NCI-H2171 (cell line): ENCODE measurements at regions not wholly inside any gene's neighbourhood (a gene's known extent, or its start where the extent isn't known, plus 50 kb on each side); places are given as distances from the start of the nearest gene placed in this dataset.
A peak's percentile ranks its signal among the peaks of the same experiment; 100 is the strongest.

Source experiments
- DNase-seq: peaks from one replicate; lab custom pipeline; 2025; lab: John Stamatoyannopoulos, UW

DNA sequence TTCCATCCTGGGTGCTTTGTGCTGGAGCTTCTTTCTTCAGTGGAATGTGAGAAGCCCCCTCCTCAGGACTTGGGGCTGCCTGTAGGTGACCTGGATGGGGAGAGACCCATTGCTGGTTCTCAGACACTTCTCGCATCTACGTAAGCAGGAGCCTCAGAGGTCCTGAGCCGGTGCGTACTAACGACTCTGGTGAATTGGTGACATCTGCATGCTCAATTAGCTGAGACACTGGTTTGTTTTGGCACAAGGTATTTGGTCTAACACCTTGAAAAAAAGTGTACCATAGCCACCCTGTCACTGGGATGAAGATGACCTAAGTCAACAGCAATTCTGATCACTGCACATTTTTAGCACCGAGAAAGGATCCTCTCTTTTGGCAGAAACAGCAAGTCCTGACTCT is 57.7 kb downstream of the LRRC30 start:
- DNase-seq: no peak

DNA sequence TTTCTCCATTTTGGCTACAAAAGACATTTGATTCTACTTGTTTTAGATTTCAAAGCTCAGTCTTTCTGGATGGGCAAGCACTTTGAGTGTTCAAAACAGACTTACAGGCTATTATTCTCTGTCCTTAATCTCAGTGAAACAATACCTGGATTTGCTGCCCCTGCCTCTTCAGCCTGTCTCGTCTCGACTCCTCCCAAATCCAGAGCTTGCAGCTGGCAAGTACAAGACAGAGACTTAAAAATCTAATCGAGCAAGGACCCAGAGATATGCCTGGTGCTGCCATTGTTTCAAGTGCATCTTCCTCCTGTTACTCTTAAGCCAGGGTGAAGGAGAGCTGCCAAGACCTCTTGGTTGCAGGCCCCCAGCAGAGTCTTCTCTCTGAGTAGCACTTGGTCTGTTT is 59.2 kb downstream of the LRRC30 start:
- no peak for DNase-seq

GRCh38 chr18:7291046-7291445 is 60.2 kb downstream of the LRRC30 start:
- no peak for DNase-seq

DNA sequence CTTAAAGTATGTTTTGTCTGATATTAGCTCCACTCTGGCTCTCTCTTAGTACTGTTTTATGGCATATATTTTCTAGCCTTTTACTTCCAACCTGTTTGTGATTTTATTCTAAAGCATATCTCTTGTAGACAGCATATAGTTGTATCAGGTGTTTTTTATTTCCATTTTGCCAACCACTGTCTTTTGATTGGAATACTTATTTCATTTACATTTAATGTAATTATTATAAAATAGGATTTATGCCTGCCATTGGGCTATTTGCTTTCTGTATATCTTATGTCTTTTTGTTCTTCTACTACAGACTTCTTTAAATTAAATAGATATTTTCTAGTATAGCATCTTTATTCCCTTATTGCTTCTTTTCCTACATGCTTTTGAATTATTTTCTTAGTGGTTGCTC is 67.3 kb downstream of the LRRC30 start:
- DNase-seq: no peak

DNA sequence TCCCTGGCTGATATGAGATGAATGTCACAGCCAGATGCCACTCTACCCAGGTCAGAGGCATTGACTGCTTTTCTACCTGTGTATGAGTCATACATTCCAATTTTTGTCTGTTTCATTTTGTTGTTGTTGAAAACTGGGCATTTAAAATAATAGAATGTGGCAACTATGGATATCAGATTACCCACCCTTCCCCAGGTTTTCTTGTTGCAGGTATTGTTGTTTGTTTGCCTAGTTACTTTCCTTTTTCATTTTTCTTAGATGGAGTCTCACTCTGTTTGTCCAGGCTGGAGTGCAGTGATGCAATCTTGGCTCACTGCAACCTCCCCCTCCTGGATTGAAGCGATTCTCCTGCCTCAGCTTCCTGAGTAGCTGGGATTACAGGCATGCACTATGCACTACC is 70.2 kb downstream of the LRRC30 start:
- DNase-seq: no peak

DNA sequence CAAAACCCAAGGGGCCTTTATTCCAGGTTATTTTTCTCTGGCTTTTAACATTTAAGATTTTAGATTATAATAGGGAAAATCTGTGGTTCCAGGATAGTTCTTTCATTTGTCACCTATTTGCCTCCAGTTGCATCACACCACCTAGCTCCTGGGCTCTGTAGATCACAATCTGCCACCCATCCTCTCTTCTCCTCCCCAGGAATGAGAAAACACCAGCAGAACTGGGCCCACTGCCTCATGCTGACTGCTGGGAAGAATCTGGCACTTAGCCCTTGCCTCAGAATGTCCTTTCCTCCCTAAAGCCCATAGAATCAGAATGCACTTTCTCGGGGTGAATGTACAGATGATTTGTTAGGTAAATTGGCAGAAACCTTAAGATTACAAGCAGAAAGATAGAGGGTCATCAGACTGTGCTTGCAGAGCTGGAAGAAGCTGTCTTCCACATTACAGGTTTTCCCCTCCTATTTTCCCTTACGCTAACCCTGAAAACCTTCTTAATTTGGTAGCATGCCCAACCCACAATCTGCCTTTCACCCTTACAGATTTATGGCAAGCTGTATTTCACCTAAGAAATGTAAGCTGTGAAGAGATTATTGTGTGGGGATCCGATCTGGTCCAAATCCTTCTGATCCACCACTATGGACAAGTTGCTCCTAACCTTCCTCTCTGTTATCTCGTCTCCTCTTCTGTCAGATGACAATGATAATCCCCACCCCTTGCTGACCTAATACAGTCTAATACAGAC is 72.6 kb downstream of the LRRC30 start:
- DNase-seq: no peak

DNA sequence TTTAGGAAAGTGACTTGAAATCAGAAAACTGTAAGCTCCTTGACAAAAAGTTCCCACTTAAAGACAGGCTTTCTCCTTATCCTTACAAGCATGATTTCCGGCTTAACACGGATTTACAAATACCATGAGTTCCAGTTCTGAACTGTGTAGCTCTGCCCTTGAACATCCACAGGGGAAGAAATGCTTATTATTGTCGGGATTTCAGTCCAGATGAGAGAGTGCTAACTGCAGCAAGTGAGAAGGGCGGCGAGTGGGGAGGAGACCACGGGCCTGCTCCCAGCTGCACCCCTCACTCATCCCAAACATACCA is 73.1 kb downstream of the LRRC30 start:
- no peak for DNase-seq

GRCh38 chr18:7305416-7305815 is 74.5 kb downstream of the LRRC30 start:
- no peak for DNase-seq

- no peak for DNase-seq
Observed at GRCh38 chr18:7307030-7307429, 76.1 kb downstream of the LRRC30 start.

DNA sequence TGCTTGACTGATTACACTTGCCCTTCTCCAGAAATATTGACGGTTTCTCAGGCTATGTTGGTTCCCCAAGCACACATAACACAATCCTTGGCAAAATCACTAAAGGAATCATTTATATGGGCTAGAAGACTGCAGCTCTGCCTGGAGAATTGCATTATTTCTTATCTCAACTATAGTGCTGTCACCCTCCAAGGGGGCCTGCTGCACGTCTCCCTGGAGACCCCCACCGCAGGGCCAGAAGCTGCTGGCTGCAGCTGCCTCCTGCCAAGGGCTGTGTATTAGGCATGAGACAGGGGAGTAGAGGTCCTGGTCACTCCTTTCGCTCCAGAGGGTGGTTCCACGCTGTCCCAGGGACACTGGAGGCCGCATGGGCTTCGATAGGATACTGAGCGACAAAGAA is 76.6 kb downstream of the LRRC30 start:
- DNase-seq: no peak

DNA sequence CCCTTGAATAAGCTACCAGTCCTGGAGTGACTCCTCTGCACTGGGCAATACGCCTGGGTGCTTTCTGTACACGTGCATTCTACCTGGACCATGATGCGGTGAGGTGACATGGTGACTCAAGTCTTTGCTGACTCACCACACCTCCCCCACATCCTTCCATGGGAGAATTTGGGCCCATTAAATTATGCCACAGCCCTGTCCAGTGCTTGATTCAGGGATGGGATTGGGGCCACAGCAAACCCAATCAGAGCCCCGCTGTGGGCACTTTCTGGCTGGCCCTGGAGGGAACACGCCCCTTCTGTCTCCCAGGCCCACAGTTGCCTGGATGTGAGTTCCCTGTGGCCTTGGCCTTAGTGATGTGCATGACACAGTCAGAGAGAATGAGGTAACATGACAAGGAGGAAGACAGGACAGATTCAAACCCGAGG is 86.9 kb downstream of the LRRC30 start:
- DNase-seq: no peak

GRCh38 chr18:7319161-7319560 is 88.3 kb downstream of the LRRC30 start:
- DNase-seq: no peak

- DNase-seq: no peak
Observed at GRCh38 chr18:7321831-7322230, 90.9 kb downstream of the LRRC30 start.

DNA sequence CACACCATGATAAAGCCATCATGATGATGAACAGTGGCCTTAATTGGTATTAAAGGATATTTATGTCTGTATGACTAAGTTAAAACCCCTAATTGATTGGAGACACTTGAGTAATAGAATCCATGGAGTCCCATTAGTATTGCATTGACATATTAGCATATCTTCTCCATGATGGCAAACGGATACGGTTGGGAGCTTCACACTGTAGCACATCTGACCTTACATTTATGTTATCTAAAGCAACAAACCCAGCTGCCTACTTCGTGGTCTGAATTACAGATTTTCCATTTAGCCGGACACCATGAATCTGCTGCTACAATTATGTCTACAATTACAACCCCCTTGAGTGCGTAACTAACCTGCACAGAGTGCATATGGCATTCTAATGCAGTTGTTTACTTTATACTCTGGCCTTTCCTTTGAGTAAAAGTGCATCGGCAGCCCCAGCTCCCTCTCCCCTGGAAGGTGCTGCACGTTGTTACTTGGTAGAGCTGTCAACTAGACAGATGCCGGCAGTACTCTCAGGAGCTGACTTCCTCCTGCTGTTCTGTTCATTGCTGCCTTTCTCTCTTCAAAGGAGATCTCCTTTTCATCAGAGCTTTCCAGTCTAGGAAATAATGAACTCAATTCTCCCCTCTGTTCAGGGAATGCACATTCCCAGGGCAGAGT is 92.1 kb downstream of the LRRC30 start:
- DNase-seq: peak; percentile 20

DNA sequence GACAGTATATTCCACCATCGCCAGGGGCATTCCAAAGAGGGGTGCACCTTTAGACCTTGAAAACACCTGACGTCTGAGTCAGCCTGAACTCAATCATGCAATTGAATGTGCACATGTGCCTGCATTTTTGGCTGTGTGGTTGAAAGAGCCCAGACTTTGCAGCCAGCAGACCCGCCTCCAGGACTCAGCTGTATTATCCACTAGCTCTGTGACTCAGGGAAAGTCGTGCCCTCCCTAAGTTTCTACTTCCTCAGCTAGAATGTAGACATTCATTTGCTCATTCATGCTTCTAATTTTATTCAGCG is 94.2 kb downstream of the LRRC30 start:
- no peak for DNase-seq

DNA sequence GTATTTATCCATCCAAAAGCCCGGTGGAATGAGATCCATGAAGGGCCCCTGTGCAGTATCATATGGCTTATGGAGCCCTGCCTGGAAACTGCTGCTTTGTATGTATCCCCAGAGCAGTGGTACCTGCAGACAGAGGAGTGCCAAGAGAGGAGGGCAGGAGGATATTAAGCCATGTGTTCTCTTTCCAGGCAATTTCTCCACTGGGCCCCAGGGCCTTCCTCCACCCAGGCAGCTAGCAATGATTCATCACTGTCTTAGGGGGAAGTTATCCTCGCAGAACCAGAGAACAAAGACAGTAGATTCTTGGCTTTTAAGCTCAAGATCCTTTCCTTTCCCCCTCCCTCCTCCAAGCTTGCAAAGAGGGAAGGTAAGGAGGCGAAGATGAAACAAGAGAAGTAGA is 98.1 kb downstream of the LRRC30 start:
- no peak for DNase-seq

- no peak for DNase-seq
Observed at GRCh38 chr18:7332452-7332851, 101.6 kb downstream of the LRRC30 start.

GRCh38 chr18:7333025-7333562 is 102.2 kb downstream of the LRRC30 start:
- no peak for DNase-seq

GRCh38 chr18:7334973-7335568 is 104.2 kb downstream of the LRRC30 start:
- DNase-seq: no peak

GRCh38 chr18:7336623-7337022 is 105.7 kb downstream of the LRRC30 start:
- DNase-seq: no peak

DNA sequence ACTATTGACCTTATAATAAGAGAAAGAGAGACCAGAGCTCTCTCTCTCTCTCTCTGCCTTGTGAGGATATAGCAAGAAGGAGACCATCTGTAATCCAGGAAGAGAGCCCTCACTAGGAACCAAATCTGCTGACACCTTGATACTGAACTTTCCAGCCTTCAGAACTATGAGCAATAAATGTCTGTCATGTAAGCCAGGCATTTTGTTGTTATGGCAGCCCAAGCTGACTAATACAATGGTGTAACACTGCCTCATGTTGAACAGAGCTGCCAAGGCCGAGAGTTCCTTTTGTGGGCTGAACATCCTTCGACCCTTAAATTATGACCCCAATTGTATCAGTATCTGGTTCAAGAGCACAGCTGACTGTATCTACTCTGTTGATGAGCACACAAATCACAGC is 108.0 kb downstream of the LRRC30 start:
- no peak for DNase-seq

DNA sequence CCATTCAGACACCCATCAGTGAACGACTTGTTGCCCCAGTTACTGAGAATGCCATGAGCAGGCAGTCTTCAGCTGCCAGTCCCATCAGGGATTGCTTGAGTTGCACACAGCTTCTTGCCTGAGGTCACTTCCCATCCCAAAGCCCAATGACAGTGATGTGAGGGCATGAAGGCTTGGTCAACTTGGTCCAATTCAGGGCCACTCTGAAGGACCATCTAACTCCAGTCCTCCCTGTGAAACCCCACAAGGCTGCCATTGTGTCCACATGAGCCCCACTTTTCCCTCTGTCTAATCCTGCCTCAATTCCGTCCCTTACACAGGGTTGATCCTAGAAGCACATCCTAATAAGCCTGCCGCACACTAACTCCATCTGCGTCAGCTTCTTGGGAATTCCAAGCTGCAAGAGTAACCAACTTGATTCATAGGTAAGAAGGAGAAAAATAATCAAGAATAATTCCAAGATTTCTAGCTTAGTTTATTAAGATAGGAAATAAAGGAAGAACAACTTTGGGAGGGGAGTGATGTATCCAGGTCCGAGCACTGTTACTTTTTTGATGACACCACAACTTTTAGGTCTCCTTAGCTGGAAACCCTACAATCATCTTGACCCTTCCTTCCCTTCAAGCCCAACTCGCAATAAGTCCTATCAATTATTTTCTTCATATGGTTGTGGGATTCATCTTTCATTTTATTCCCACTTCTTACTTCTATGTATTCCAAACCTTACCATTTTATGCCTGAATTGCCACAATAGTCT is 110.9 kb downstream of the LRRC30 start:
- DNase-seq: no peak
